Activated B cell treated with CpG ODN at 0.5 μM for 24 hours (primary cell): ENCODE measurements at regions not wholly inside any gene's neighbourhood (a gene's known extent, or its start where the extent isn't known, plus 50 kb on each side); places are given as distances from the start of the nearest gene placed in this dataset.
"Not testable (repeated sequence)": the region's sequence is repeated elsewhere in the genome, so short reads cannot be mapped to it uniquely, and the experiment has no call there.

Source experiments
- ATAC-seq: fragments of 200-7000 bp; cut with Tn5 transposase; one replicate; pipeline ENCODE4 v1.10.0; 2021; ENCODE audit warnings: low read depth, mild to moderate bottlenecking, moderate library complexity
- CTCF ChIA-PET: fragments of 350-600 bp; sonication (Branson Sonifier 250); formaldehyde crosslinking; loops from one replicate; lab custom pipeline; 2021; ENCODE audit warnings: antibody characterized with exemption; lab: Charles Lee
- POLR2A ChIA-PET: fragments of 350-600 bp; sonication (Branson Sonifier 250); formaldehyde crosslinking; loops from one replicate; lab custom pipeline; 2021; ENCODE audit warnings: antibody characterized with exemption; lab: Charles Lee
- DNase-seq: peaks from one replicate; pipeline ENCODE4 v3.0.0; 2022
- H3K27ac Mint-ChIP-seq: one replicate; pipeline ENCODE4 v1.8.0; 2020; ENCODE audit warnings: mixed read lengths
- H3K27me3 Mint-ChIP-seq: one replicate; pipeline ENCODE4 v1.8.0; 2021; ENCODE audit warnings: mixed read lengths
- H3K36me3 Mint-ChIP-seq: one replicate; pipeline ENCODE4 v1.8.0; 2021; ENCODE audit warnings: low read depth, mixed read lengths
- H3K4me1 Mint-ChIP-seq: one replicate; pipeline ENCODE4 v1.8.0; 2021; ENCODE audit warnings: mixed read lengths
- H3K4me3 Mint-ChIP-seq: one replicate; pipeline ENCODE4 v1.8.0; 2020; ENCODE audit warnings: mild to moderate bottlenecking, mixed read lengths
- H3K9me3 Mint-ChIP-seq: one replicate; pipeline ENCODE4 v1.8.0; 2020; ENCODE audit warnings: mixed read lengths
- intact Hi-C: fragments of 100-400 bp; cut with micrococcal nuclease; formaldehyde crosslinking; loops from one replicate; pipeline ENCODE4 v1.15.1; 2024
- TF ChIP-seq, protein P1 (sequence below): fragments of 200-600 bp; IDR thresholded peaks from one replicate; pipeline ENCODE4 v1.8.0; 2022; ENCODE audit warnings: antibody characterized with exemption, mild to moderate bottlenecking

DNA sequence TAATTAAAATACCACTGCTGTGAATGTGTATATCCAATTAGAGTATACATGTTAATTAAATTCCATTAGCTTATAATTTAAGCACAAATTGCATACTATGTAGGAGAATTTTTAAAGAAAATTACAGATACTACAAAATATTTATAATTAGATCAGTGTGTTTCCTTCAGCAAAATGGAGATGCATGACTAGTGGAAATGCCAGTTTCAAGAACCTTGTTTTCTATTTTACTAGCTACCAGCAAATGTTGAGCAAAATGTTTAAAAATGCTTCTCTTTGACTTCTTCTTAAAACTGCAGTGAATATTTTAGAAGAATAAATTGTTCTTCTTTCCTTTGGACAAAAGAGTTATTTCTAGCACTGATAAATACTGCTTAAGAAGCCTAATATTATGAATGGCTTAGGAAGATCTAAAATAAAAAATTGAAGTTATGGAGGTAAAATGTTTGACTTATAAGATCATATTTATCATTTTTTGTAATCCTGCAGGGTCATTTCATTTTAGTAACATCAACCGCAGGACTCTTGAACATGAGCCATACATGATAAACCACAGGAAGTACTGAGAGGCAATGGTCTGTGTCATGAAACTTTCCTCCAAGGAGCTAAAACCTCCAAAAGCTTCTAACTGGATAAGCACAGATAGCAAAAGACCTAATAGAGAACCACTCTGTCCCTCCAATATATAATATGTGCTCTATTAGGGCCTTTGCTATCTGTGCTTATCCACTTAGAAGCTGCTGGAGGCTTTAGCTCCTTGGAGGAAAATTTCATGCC is 1066.0 kb upstream of the CELF2 start:
- H3K27me3 Mint-ChIP-seq: no peaks in the 10 kb centered on the region
- H3K4me3 Mint-ChIP-seq: no peak overlapping the region
- CTCF ChIA-PET: no interaction called here
- intact Hi-C loops: no loop called here
- POLR2A ChIA-PET: no interaction called here
- no peaks in the 10 kb centered on the region for H3K4me1 Mint-ChIP-seq
- H3K9me3 Mint-ChIP-seq: peaks cover 2% of the 10 kb centered on the region
- H3K27ac Mint-ChIP-seq: no peak overlapping the region
- DNase-seq (no peak), ATAC-seq (no peak)
- no peaks in the 10 kb centered on the region for H3K36me3 Mint-ChIP-seq
- TF ChIP-seq, protein P1, sequence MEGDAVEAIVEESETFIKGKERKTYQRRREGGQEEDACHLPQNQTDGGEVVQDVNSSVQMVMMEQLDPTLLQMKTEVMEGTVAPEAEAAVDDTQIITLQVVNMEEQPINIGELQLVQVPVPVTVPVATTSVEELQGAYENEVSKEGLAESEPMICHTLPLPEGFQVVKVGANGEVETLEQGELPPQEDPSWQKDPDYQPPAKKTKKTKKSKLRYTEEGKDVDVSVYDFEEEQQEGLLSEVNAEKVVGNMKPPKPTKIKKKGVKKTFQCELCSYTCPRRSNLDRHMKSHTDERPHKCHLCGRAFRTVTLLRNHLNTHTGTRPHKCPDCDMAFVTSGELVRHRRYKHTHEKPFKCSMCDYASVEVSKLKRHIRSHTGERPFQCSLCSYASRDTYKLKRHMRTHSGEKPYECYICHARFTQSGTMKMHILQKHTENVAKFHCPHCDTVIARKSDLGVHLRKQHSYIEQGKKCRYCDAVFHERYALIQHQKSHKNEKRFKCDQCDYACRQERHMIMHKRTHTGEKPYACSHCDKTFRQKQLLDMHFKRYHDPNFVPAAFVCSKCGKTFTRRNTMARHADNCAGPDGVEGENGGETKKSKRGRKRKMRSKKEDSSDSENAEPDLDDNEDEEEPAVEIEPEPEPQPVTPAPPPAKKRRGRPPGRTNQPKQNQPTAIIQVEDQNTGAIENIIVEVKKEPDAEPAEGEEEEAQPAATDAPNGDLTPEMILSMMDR: no peak

DNA sequence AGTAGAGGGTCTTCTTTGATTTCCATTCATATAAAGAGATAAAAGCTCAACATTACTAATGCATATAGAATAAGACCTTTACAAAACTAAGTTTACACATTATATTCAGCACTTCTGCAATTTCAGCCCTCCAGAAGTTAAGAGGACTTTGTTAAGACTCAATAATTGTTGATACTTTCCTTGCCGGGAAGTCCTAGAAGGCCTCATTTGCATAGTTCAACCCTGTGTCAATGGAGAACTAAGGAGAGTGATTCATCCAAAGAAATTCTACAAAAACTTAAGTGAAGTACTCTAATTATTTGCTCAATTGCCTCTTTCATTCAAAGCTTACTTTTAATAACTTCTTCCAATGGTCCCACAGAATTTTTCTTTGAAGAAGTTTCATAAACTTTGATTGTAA is 1060.3 kb upstream of the CELF2 start:
- intact Hi-C loops: no loop called here
- ATAC-seq: no peak
- ChIA-PET POLR2A (no interaction called here), CTCF (no interaction called here)
- no peaks in the 10 kb centered on the region for H3K36me3 Mint-ChIP-seq
- H3K4me1 Mint-ChIP-seq: no peaks in the 10 kb centered on the region
- H3K4me3 Mint-ChIP-seq: no peak overlapping the region
- no peaks in the 10 kb centered on the region for H3K27me3 Mint-ChIP-seq
- DNase-seq: no peak
- TF ChIP-seq, protein P1: no peak
- H3K27ac Mint-ChIP-seq: no peak overlapping the region
- peaks cover 2% of the 10 kb centered on the region for H3K9me3 Mint-ChIP-seq

DNA sequence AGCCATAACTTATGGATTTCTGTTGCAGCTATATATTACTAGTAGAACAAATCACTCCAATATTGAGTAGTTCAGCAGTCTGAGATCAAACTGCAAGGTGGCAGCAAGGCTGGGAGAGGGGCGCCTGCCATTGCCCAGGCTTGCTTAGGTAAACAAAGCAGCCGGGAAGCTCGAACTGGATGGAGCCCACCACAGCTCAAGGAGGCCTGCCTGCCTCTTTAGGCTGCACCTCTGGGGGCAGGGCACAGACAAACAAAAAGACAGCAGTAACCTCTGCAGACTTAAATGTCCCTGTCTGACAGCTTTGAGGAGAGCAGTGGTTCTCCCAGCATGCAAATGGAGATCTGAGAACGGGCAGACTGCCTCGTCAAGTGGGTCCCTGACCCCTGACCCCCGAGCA is 1059.8 kb upstream of the CELF2 start:
- POLR2A ChIA-PET, H3K36me3 Mint-ChIP-seq, H3K9me3 Mint-ChIP-seq, ATAC-seq, DNase-seq, H3K4me3 Mint-ChIP-seq, intact Hi-C loops, H3K4me1 Mint-ChIP-seq, H3K27me3 Mint-ChIP-seq, H3K27ac Mint-ChIP-seq, CTCF ChIA-PET: not testable (repeated sequence)

DNA sequence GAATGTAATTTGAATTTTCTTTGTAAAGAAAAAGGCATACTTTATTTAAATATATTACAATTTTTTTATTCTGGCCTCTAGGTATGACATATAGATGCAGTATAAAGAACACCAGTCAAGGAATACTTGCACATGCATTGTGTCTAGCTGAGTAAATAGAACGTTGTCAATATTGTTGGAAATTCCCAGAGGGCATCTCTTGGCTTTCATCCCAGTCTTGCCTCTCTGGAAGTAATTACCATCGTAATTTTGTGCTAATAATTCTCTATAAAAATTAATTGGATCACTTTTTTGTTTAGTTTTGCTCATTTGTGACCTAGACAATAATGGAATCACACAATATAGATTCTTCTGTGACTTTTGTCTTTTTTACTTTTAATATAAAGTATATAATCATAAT is 1052.3 kb upstream of the CELF2 start:
- TF ChIP-seq, protein P1: no peak
- H3K27ac Mint-ChIP-seq: no peak overlapping the region
- H3K4me3 Mint-ChIP-seq: no peak overlapping the region
- DNase-seq: no peak
- no peak for ATAC-seq
- peaks cover 2% of the 10 kb centered on the region for H3K9me3 Mint-ChIP-seq
- no peaks in the 10 kb centered on the region for H3K27me3 Mint-ChIP-seq
- ChIA-PET CTCF (no interaction called here), POLR2A (no interaction called here)
- intact Hi-C loops: no loop called here
- H3K4me1 Mint-ChIP-seq: no peaks in the 10 kb centered on the region
- H3K36me3 Mint-ChIP-seq: no peaks in the 10 kb centered on the region

DNA sequence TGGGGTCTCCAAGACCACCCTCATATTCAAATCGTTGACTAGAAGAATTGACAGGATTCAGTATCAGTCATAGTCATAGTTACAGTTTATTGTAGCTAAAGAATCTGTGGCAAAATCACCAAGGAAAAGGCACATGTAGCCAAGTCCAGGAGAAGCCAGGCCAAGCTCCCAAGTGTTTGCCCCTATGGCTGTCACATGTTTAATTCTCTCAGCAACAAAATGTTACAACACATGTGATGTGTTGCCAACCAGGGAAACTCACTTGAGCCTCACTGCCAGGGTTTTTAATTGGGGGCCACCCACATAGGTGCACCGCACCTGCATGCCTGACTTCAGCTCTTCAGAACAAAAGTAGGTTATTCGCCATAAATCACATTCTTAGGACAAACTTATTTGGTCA is 1030.9 kb upstream of the CELF2 start:
- ATAC-seq (no peak), DNase-seq (no peak)
- TF ChIP-seq, protein P1: no peak
- intact Hi-C loops: no loop called here
- Mint-ChIP-seq H3K27ac (no peak overlapping the region), H3K4me3 (no peak overlapping the region), H3K9me3 (peaks cover 10% of the 10 kb centered on the region), H3K4me1 (no peaks in the 10 kb centered on the region), H3K27me3 (no peaks in the 10 kb centered on the region), H3K36me3 (no peaks in the 10 kb centered on the region)
- ChIA-PET CTCF (no interaction called here), POLR2A (interaction anchor here (0.7 kb wide), 1 partner anchor 1498 kb away, joined by 6 read pairs; no protein-coding TSS in a partner anchor)
